SK-N-SH treated with all-trans-retinoic acid at 6 μM for 48 hours (cell line): ENCODE measurements at regions not wholly inside any gene's neighbourhood (a gene's known extent, or its start where the extent isn't known, plus 50 kb on each side); places are given as distances from the start of the nearest gene placed in this dataset.

Source experiments
- ATAC-seq: fragments of 200-7000 bp; cut with Tn5 transposase; 3 replicates; pipeline ENCODE4 v1.9.1; 2020; ENCODE audit warnings: mild to moderate bottlenecking, moderate library complexity
- ARNTL ChIP-seq: fragments of 450-650 bp; formaldehyde crosslinking; IDR thresholded peaks from 2 replicates; pipeline ENCODE4 v1.5.0; 2020; ENCODE audit warnings: low read depth, mild to moderate bottlenecking, moderate library complexity, borderline replicate concordance
- BACH2 ChIP-seq: fragments of 250-450 bp; sonication (Bioruptor Pico); IDR thresholded peaks from 2 replicates; pipeline ENCODE4 v1.9.0; 2021; ENCODE audit warnings: mild to moderate bottlenecking, borderline replicate concordance
- ESRRG ChIP-seq: fragments of 250-450 bp; sonication (Bioruptor Pico); IDR thresholded peaks from 2 replicates; pipeline ENCODE4 v1.6.1; 2021; ENCODE audit warnings: mild to moderate bottlenecking
- GLIS3 ChIP-seq: fragments of 250-450 bp; sonication (Bioruptor Pico); IDR thresholded peaks from 2 replicates; pipeline ENCODE4 v1.5.0; 2020; ENCODE audit warnings: mild to moderate bottlenecking, moderate library complexity
- ISL1 ChIP-seq: fragments of 250-450 bp; sonication (Bioruptor Pico); IDR thresholded peaks from 2 replicates; pipeline ENCODE4 v2.1.2; 2022; ENCODE audit warnings: mild to moderate bottlenecking, moderate library complexity
- OSR1 ChIP-seq: fragments of 250-450 bp; sonication (Bioruptor Pico); IDR thresholded peaks from 2 replicates; pipeline ENCODE4 v1.8.0; 2022; ENCODE audit warnings: moderate library complexity, mild to moderate bottlenecking, inconsistent platforms
- PPARA ChIP-seq: fragments of 250-450 bp; sonication (Bioruptor Pico); IDR thresholded peaks from 2 replicates; pipeline ENCODE4 v1.5.0; 2020; ENCODE audit warnings: mild to moderate bottlenecking, borderline replicate concordance
- RARB ChIP-seq: fragments of 250-450 bp; sonication (Bioruptor Pico); IDR thresholded peaks from 2 replicates; pipeline ENCODE4 v1.8.0; 2021; ENCODE audit warnings: mild to moderate bottlenecking, moderate library complexity
- TCF4 ChIP-seq: fragments of 250-450 bp; sonication (Bioruptor Pico); IDR thresholded peaks from 2 replicates; pipeline ENCODE4 v1.8.0; 2021; ENCODE audit warnings: mild to moderate bottlenecking, moderate library complexity, borderline replicate concordance
- TOX ChIP-seq: fragments of 250-450 bp; sonication (Bioruptor Pico); IDR thresholded peaks from 2 replicates; pipeline ENCODE4 v1.8.0; 2021; ENCODE audit warnings: mild to moderate bottlenecking, moderate library complexity, borderline replicate concordance
- TSHZ2 ChIP-seq: fragments of 250-450 bp; sonication (Bioruptor Pico); IDR thresholded peaks from 2 replicates; pipeline ENCODE4 v1.5.0; 2020; ENCODE audit warnings: mild to moderate bottlenecking, moderate library complexity
- ZC3H10 ChIP-seq: fragments of 250-450 bp; sonication (Bioruptor Pico); IDR thresholded peaks from 2 replicates; pipeline ENCODE4 v1.5.1; 2021; ENCODE audit warnings: mild to moderate bottlenecking, moderate library complexity
- ZFP3 ChIP-seq: fragments of 250-450 bp; sonication (Bioruptor Pico); IDR thresholded peaks from 2 replicates; pipeline ENCODE4 v1.5.0; 2020; ENCODE audit warnings: mild to moderate bottlenecking, moderate library complexity
- ZFP30 ChIP-seq: fragments of 450-650 bp; formaldehyde crosslinking; IDR thresholded peaks from 2 replicates; pipeline ENCODE4 v1.5.0; 2022; ENCODE audit warnings: mild to moderate bottlenecking, moderate library complexity
- ZNF565 ChIP-seq: fragments of 450-650 bp; formaldehyde crosslinking; conservative IDR thresholded peaks from 2 replicates; pipeline ENCODE4 v1.5.0; 2020; ENCODE audit warnings: low read depth, mild to moderate bottlenecking, moderate library complexity
- ZNF70 ChIP-seq: fragments of 450-650 bp; formaldehyde crosslinking; IDR thresholded peaks from 2 replicates; pipeline ENCODE4 v1.5.0; 2020; ENCODE audit warnings: mild to moderate bottlenecking, moderate library complexity
- ZNF8 ChIP-seq: fragments of 450-650 bp; formaldehyde crosslinking; IDR thresholded peaks from 2 replicates; pipeline ENCODE4 v1.5.0; 2020; ENCODE audit warnings: mild to moderate bottlenecking, moderate library complexity
- TF ChIP-seq, protein P1 (sequence below): fragments of 250-450 bp; sonication (Bioruptor Pico); IDR thresholded peaks from 2 replicates; pipeline ENCODE4 v1.5.1; 2021; ENCODE audit warnings: mild to moderate bottlenecking, moderate library complexity
- TF ChIP-seq, protein P2 (sequence below): fragments of 250-450 bp; sonication (Bioruptor Pico); IDR thresholded peaks from 2 replicates; pipeline ENCODE4 v1.5.1; 2020; ENCODE audit warnings: low read depth, mild to moderate bottlenecking, moderate library complexity
- TF ChIP-seq, protein P3 (sequence below): fragments of 250-450 bp; sonication (Bioruptor Pico); IDR thresholded peaks from 2 replicates; pipeline ENCODE4 v1.8.0; 2020; ENCODE audit warnings: mild to moderate bottlenecking, moderate library complexity, borderline replicate concordance
- TF ChIP-seq, protein P4 (sequence below): fragments of 250-450 bp; sonication (Bioruptor Pico); IDR thresholded peaks from 2 replicates; pipeline ENCODE4 v1.8.0; 2021; ENCODE audit warnings: low read depth, mild to moderate bottlenecking, moderate library complexity, borderline replicate concordance

- no peak for ATAC-seq
- TF ChIP-seq ISL1 (no peak), ESRRG (no peak), TCF4 (CRISPR knock-in tag) (no peak), ZFP30 (no peak), PPARA (no peak), ZNF70 (CRISPR knock-in tag) (no peak), BACH2 (CRISPR knock-in tag) (no peak)
- TF ChIP-seq, protein P1, sequence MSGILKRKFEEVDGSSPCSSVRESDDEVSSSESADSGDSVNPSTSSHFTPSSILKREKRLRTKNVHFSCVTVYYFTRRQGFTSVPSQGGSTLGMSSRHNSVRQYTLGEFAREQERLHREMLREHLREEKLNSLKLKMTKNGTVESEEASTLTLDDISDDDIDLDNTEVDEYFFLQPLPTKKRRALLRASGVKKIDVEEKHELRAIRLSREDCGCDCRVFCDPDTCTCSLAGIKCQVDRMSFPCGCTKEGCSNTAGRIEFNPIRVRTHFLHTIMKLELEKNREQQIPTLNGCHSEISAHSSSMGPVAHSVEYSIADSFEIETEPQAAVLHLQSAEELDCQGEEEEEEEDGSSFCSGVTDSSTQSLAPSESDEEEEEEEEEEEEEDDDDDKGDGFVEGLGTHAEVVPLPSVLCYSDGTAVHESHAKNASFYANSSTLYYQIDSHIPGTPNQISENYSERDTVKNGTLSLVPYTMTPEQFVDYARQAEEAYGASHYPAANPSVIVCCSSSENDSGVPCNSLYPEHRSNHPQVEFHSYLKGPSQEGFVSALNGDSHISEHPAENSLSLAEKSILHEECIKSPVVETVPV (CRISPR knock-in tag), result no peak
- TF ChIP-seq, protein P2, sequence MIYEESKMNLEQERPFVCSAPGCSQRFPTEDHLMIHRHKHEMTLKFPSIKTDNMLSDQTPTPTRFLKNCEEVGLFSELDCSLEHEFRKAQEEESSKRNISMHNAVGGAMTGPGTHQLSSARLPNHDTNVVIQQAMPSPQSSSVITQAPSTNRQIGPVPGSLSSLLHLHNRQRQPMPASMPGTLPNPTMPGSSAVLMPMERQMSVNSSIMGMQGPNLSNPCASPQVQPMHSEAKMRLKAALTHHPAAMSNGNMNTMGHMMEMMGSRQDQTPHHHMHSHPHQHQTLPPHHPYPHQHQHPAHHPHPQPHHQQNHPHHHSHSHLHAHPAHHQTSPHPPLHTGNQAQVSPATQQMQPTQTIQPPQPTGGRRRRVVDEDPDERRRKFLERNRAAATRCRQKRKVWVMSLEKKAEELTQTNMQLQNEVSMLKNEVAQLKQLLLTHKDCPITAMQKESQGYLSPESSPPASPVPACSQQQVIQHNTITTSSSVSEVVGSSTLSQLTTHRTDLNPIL, result no peak
These were observed 146.8 kb upstream of the B3GAT2 start for GRCh38 chr6:71103641-71104040.

DNA sequence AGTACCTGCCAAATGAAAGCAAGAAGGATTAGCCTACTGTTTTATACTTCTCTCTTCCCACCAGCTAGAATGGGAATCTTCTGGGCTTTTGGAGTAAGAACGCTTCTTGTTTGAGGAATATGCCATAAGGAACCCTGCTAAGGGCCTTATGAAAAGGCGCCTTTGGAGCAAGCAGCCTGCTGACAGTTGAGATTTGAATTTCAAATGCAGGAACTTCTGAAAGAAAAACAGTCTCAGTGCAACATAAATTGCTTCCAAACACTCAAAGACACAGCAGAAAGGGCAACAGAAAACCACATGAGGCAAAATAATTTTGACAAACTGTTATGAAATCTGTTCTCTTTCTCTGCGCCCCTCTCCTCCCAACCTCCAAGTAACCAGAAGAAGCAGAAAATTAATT, 149.4 kb upstream of the B3GAT2 start:
- TF ChIP-seq ESRRG (no peak), OSR1 (CRISPR knock-in tag) (no peak), PPARA (no peak)
- TF ChIP-seq, protein P3, sequence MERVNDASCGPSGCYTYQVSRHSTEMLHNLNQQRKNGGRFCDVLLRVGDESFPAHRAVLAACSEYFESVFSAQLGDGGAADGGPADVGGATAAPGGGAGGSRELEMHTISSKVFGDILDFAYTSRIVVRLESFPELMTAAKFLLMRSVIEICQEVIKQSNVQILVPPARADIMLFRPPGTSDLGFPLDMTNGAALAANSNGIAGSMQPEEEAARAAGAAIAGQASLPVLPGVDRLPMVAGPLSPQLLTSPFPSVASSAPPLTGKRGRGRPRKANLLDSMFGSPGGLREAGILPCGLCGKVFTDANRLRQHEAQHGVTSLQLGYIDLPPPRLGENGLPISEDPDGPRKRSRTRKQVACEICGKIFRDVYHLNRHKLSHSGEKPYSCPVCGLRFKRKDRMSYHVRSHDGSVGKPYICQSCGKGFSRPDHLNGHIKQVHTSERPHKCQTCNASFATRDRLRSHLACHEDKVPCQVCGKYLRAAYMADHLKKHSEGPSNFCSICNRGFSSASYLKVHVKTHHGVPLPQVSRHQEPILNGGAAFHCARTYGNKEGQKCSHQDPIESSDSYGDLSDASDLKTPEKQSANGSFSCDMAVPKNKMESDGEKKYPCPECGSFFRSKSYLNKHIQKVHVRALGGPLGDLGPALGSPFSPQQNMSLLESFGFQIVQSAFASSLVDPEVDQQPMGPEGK, result no peak
- no peak for ATAC-seq

DNA sequence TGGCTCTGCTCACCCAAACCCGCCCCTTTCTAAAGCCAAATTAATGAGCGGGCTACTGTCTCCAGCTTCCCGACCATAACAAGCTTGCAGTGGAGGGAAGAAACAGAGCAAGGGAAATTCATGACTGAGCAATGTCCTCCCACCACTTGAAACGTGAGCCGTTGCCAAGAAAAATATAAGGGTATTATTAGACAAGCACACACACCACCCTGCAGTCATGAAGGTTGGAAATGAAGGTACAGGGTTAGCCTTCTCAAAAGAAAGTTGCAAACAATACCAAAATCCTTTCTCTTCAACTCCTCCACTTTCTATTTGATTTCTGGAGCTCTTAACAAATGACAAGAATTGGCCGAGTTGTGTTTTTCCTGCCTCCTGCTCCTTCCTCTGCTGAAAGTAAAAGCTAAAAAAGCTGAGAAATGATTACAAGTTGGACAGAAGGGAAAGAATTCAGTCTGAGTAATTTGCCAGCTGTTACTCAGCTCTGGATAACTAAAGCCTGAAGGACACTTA, 151.1 kb upstream of the B3GAT2 start:
- peak; percentile 86 for ATAC-seq
- TF ChIP-seq ISL1 (no peak), RARB (CRISPR knock-in tag) (no peak), ZNF70 (CRISPR knock-in tag) (no peak), OSR1 (CRISPR knock-in tag) (no peak), ARNTL (CRISPR knock-in tag) (no peak), ESRRG (no peak), ZFP3 (no peak), ZNF8 (no peak), ZNF565 (CRISPR knock-in tag) (no peak), ZC3H10 (CRISPR knock-in tag) (no peak), ZFP30 (no peak), TOX (CRISPR knock-in tag) (no peak), GLIS3 (CRISPR knock-in tag) (no peak), PPARA (no peak), TSHZ2 (CRISPR knock-in tag) (no peak)
- TF ChIP-seq, protein P4, sequence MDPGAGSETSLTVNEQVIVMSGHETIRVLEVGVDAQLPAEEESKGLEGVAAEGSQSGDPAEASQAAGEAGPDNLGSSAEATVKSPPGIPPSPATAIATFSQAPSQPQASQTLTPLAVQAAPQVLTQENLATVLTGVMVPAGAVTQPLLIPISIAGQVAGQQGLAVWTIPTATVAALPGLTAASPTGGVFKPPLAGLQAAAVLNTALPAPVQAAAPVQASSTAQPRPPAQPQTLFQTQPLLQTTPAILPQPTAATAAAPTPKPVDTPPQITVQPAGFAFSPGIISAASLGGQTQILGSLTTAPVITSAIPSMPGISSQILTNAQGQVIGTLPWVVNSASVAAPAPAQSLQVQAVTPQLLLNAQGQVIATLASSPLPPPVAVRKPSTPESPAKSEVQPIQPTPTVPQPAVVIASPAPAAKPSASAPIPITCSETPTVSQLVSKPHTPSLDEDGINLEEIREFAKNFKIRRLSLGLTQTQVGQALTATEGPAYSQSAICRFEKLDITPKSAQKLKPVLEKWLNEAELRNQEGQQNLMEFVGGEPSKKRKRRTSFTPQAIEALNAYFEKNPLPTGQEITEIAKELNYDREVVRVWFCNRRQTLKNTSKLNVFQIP (CRISPR knock-in tag), result no peak
- TF ChIP-seq, protein P1 (CRISPR knock-in tag), result no peak
- TF ChIP-seq, protein P2, result no peak
- TF ChIP-seq, protein P3, result no peak
